ENCODE measurements at regions not wholly inside any gene's neighbourhood (a gene's known extent, or its start where the extent isn't known, plus 50 kb on each side); places are given as distances from the start of the nearest gene placed in this dataset.

- no peak for DNase-seq
Observed at GRCh38 chr15:66950114-66950513, 115.3 kb upstream of the SMAD3 start.

GRCh38 chr15:66951531-66952320 is 113.7 kb upstream of the SMAD3 start:
- DNase-seq: no peak

GRCh38 chr15:66952756-66953522 is 112.5 kb upstream of the SMAD3 start:
- DNase-seq: no peak

GRCh38 chr15:66953523-66954229 is 111.7 kb upstream of the SMAD3 start:
- DNase-seq: no peak

GRCh38 chr15:66954601-66955000 is 110.8 kb upstream of the SMAD3 start:
- no peak for DNase-seq

- no peak for DNase-seq
Observed at GRCh38 chr15:66955001-66955516, 110.3 kb upstream of the SMAD3 start.

GRCh38 chr15:66955871-66956585 is 109.4 kb upstream of the SMAD3 start:
- DNase-seq: no peak

GRCh38 chr15:66956672-66957430 is 108.6 kb upstream of the SMAD3 start:
- no peak for DNase-seq

GRCh38 chr15:66957431-66957720 is 108.0 kb upstream of the SMAD3 start:
- DNase-seq: no peak

- DNase-seq: no peak
Observed at GRCh38 chr15:66959066-66959465, 106.3 kb upstream of the SMAD3 start.

GRCh38 chr15:66959875-66960274 is 105.5 kb upstream of the SMAD3 start:
- DNase-seq: no peak

- DNase-seq: no peak
Observed at GRCh38 chr15:66960519-66960918, 104.9 kb upstream of the SMAD3 start.

- DNase-seq: no peak
Observed at GRCh38 chr15:66961407-66961884, 104.0 kb upstream of the SMAD3 start.

GRCh38 chr15:66961901-66962300 is 103.5 kb upstream of the SMAD3 start:
- no peak for DNase-seq

GRCh38 chr15:66962522-66962921 is 102.9 kb upstream of the SMAD3 start:
- no peak for DNase-seq

GRCh38 chr15:66963084-66963483 is 102.3 kb upstream of the SMAD3 start:
- DNase-seq: no peak

GRCh38 chr15:66963710-66964109 is 101.7 kb upstream of the SMAD3 start:
- no peak for DNase-seq

- DNase-seq: no peak
Observed at GRCh38 chr15:66964111-66964738, 101.2 kb upstream of the SMAD3 start.

- DNase-seq: no peak
Observed at GRCh38 chr15:66964791-66965190, 100.6 kb upstream of the SMAD3 start.

- DNase-seq: no peak
Observed at GRCh38 chr15:66965201-66965900, 100.1 kb upstream of the SMAD3 start.

- no peak for DNase-seq
Observed at GRCh38 chr15:66966256-66966655, 99.1 kb upstream of the SMAD3 start.
